ENCODE measurements at regions not wholly inside any gene's neighbourhood (a gene's known extent, or its start where the extent isn't known, plus 50 kb on each side); places are given as distances from the start of the nearest gene placed in this dataset.

GRCh38 chr2:193943406-193943960 lies 1713.5 kb upstream of the SLC39A10 start:
- DNase-seq (ENCODE audit: low read depth in 1 of 2, low spot score in 1 of 2) (no peak), FAIRE-seq (no peak), ATAC-seq (no peak)
- Histone ChIP-seq H3K4me2 (no peak overlapping the region), H3K4me3 (no peak overlapping the region), H3K27ac (no peak overlapping the region), H3K9me3 (no peaks in the 10 kb centered on the region), H3K4me1 (no peaks in the 10 kb centered on the region)
- TF ChIP-seq, protein P1, sequence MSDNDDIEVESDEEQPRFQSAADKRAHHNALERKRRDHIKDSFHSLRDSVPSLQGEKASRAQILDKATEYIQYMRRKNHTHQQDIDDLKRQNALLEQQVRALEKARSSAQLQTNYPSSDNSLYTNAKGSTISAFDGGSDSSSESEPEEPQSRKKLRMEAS (IDR thresholded peaks at IDR 0.05), result no peak
- TF ChIP-seq ZC3H11A (IDR thresholded peaks at IDR 0.05) (no peak), ATOH8 (CRISPR knock-in tag; IDR thresholded peaks at IDR 0.05; ENCODE audit: low read depth) (no peak), MYC (IDR thresholded peaks at IDR 0.05; ENCODE audit: borderline replicate concordance, low read length) (no peak)
- ChIA-PET CTCF (no interaction called here), POLR2A (no interaction called here)
- WGBS (ENCODE audit: missing lambda C conversion rate), result 56% methylated on average over 4 of the region's 4 CpGs

GRCh38 chr2:193935114-193935513 lies 1721.9 kb upstream of the SLC39A10 start:
- no peak overlapping the region for H3K4me3 ChIP-seq
- H3K4me2 ChIP-seq, result no peak overlapping the region
- ChIA-PET POLR2A (no interaction called here), CTCF (no interaction called here)
- TF ChIP-seq RNF2 (IDR thresholded peaks at IDR 0.05; ENCODE audit: borderline replicate concordance, low read depth) (no peak), NFE2L2 (conservative IDR thresholded peaks at IDR 0.05; ENCODE audit: low read length) (no peak), CHD2 (IDR thresholded peaks at IDR 0.05; ENCODE audit: low read length, partially characterized antibody) (no peak)
- no peak for ATAC-seq
- FAIRE-seq, result no peak
- H3K27ac ChIP-seq, result no peak overlapping the region
- no peak for DNase-seq (ENCODE audit: low read depth in 1 of 2, low spot score in 1 of 2)
- WGBS (ENCODE audit: missing lambda C conversion rate), result 72% methylated on average over 3 of the region's 3 CpGs
- H3K4me1 ChIP-seq, result no peaks in the 10 kb centered on the region
- no peaks in the 10 kb centered on the region for H3K9me3 ChIP-seq

- Histone ChIP-seq H3K4me2 (no peak overlapping the region), H3K9me3 (no peaks in the 10 kb centered on the region), H3K4me3 (no peak overlapping the region), H3K4me1 (no peaks in the 10 kb centered on the region), H3K27ac (no peak overlapping the region)
- ChIA-PET POLR2A (no interaction called here), CTCF (no interaction called here)
- DNase-seq (ENCODE audit: low read depth in 1 of 2, low spot score in 1 of 2), result no peak
- no peak for FAIRE-seq
- 60% methylated on average over 1 of the region's 1 CpG for WGBS (ENCODE audit: missing lambda C conversion rate)
- no peak for ATAC-seq
- no peak for TF ChIP-seq POLR2AphosphoS2 (conservative IDR thresholded peaks at IDR 0.05; ENCODE audit: low read length)
- TF ChIP-seq KDM1A (IDR thresholded peaks at IDR 0.05; ENCODE audit: low read depth), result no peak
- no peak for TF ChIP-seq EP300 (IDR thresholded peaks at IDR 0.05)
- no peak for TF ChIP-seq RCOR1 (IDR thresholded peaks at IDR 0.05; ENCODE audit: low read depth, low read length)
- no peak for TF ChIP-seq MYC (IDR thresholded peaks at IDR 0.05; ENCODE audit: borderline replicate concordance, low read length)
Measured at GRCh38 chr2:193929131-193929530, 1727.9 kb upstream of the SLC39A10 start.

DNA sequence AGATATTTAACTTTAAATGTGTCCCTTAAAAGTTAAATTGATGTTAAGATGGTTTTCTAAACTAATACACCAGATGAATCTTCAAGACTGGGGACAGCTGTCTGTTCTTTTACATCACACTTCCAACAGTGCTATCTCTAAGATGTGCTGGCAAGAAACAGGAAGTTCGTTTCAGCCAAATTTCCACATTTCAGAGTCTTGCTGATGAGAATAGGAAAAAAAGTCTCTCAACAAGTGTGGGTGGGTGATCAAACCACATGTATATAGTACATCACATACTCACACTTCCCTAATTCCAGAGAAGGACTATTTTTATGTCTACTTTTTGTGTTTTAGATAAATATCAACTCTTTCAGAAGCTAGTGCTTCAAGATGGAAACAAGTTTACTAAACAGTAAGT lies 1712.8 kb upstream of the TMEFF2 start:
- Histone ChIP-seq H3K4me3 (no peak overlapping the region), H3K27ac (no peak overlapping the region), H3K4me1 (no peaks in the 10 kb centered on the region), H3K9me3 (no peaks in the 10 kb centered on the region), H3K4me2 (no peak overlapping the region)
- ChIA-PET POLR2A (no interaction called here), CTCF (no interaction called here)
- FAIRE-seq (no peak), DNase-seq (ENCODE audit: low read depth in 1 of 2, low spot score in 1 of 2) (no peak), ATAC-seq (no peak)
- TF ChIP-seq EP300 (IDR thresholded peaks at IDR 0.05) (no peak), ESRRA (IDR thresholded peaks at IDR 0.05; ENCODE audit: borderline replicate concordance, low read length) (no peak), CBX8 (IDR thresholded peaks at IDR 0.05) (no peak), SMC3 (IDR thresholded peaks at IDR 0.05) (no peak), HDAC2 (IDR thresholded peaks at IDR 0.05) (no peak), HEYL (CRISPR knock-in tag; IDR thresholded peaks at IDR 0.05) (no peak), RAD21 (conservative IDR thresholded peaks at IDR 0.05 in 1 of 2, IDR thresholded peaks at IDR 0.05 in 1 of 2) (no peak), HOXB13 (CRISPR knock-in tag; IDR thresholded peaks at IDR 0.05; ENCODE audit: low read depth) (no peak), CHD2 (IDR thresholded peaks at IDR 0.05; ENCODE audit: low read length, partially characterized antibody) (no peak)
- WGBS (ENCODE audit: missing lambda C conversion rate), result 10% methylated on average over 1 of the region's 1 CpG

- WGBS (ENCODE audit: missing lambda C conversion rate), result 60% methylated on average over 3 of the region's 3 CpGs
- Histone ChIP-seq H3K4me3 (no peak overlapping the region), H3K4me1 (no peaks in the 10 kb centered on the region), H3K4me2 (no peak overlapping the region), H3K9me3 (no peaks in the 10 kb centered on the region), H3K27ac (no peak overlapping the region)
- ATAC-seq, result no peak
- no peak for FAIRE-seq
- DNase-seq (ENCODE audit: low read depth in 1 of 2, low spot score in 1 of 2), result no peak
- ChIA-PET POLR2A (no interaction called here), CTCF (no interaction called here)
- no peak for TF ChIP-seq FOSB (CRISPR knock-in tag; IDR thresholded peaks at IDR 0.05)
- TF ChIP-seq KDM5A (IDR thresholded peaks at IDR 0.05), result no peak
- no peak for TF ChIP-seq E2F6 (IDR thresholded peaks at IDR 0.05; ENCODE audit: borderline replicate concordance, low read depth)
- TF ChIP-seq FOXS1 (CRISPR knock-in tag; IDR thresholded peaks at IDR 0.05), result no peak
- TF ChIP-seq CHD2 (IDR thresholded peaks at IDR 0.05; ENCODE audit: low read length, partially characterized antibody), result no peak
- no peak for TF ChIP-seq MYC (IDR thresholded peaks at IDR 0.05; ENCODE audit: borderline replicate concordance, low read length)
- TF ChIP-seq NR3C1 (IDR thresholded peaks at IDR 0.05), result no peak
- no peak for TF ChIP-seq BHLHE40 (IDR thresholded peaks at IDR 0.05; ENCODE audit: low read depth, low read length)
- TF ChIP-seq ZNF302 (CRISPR knock-in tag; IDR thresholded peaks at IDR 0.05), result no peak
- no peak for TF ChIP-seq HDAC2 (IDR thresholded peaks at IDR 0.05)
- TF ChIP-seq RAD21 (conservative IDR thresholded peaks at IDR 0.05 in 1 of 2, IDR thresholded peaks at IDR 0.05 in 1 of 2), result no peak
- TF ChIP-seq, protein P2, sequence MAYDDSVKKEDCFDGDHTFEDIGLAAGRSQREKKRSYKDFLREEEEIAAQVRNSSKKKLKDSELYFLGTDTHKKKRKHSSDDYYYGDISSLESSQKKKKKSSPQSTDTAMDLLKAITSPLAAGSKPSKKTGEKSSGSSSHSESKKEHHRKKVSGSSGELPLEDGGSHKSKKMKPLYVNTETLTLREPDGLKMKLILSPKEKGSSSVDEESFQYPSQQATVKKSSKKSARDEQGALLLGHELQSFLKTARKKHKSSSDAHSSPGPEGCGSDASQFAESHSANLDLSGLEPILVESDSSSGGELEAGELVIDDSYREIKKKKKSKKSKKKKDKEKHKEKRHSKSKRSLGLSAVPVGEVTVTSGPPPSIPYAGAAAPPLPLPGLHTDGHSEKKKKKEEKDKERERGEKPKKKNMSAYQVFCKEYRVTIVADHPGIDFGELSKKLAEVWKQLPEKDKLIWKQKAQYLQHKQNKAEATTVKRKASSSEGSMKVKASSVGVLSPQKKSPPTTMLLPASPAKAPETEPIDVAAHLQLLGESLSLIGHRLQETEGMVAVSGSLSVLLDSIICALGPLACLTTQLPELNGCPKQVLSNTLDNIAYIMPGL (CRISPR knock-in tag; IDR thresholded peaks at IDR 0.05; ENCODE audit: borderline replicate concordance), result no peak
Measured at GRCh38 chr2:193900292-193900691, 1705.6 kb upstream of the TMEFF2 start.
